HG03159 (cell line): ENCODE measurements at regions not wholly inside any gene's neighbourhood (a gene's known extent, or its start where the extent isn't known, plus 50 kb on each side); places are given as distances from the start of the nearest gene placed in this dataset.
"Not testable (repeated sequence)": the region's sequence is repeated elsewhere in the genome, so short reads cannot be mapped to it uniquely, and the experiment has no call there.

ENCODE experiments used
- ATAC-seq: cut with Tn5 transposase; IDR thresholded peaks from one replicate; pipeline ENCODE4 v1.9.1; 2021; ENCODE audit warnings: mild to moderate bottlenecking, moderate library complexity; ENCODE audit not compliant: unreplicated experiment

DNA sequence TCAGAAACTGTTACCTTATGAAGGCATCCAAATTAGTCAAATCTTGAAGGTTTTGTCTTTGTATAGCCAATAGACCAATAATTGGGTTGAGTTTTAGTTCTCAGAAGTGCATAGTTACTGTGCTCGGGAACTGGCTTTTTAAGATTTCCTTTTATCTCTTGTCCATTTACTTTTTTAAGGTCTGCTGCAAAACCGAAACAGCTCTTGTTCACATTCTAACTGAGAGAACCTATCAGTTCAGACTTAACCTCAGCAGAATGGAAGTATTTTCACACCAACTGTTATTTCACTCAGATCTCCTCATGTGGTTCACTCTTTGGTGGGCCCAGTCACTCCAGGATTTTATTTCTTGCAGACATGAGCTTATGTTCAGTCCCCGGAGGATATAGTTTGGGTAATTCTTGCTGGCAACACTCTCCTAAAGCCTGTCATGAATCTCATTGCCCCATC is 55.5 kb downstream of the TPBG start:
- ATAC-seq: peak; percentile 69

- no peak for ATAC-seq
Observed at GRCh38 chr6:82419859-82420258, 56.2 kb downstream of the TPBG start.

DNA sequence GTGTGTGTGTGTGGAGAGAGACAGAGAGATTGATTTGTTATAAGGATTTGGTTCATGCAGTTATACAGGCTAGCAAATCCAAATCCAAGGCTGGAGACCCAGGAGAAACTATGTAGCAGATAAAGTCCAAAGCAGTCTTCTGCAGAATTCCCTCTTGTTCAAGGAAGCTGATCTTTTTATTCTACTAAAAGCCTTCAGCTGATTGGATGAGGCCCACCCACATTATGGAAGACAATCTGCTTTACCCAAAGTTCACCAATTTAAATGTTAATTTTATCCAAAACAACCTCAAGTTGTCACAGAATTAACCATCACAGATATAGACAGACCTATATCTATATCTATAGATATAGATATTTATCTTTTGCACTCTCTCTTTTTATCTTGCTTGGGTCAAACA is 67.0 kb downstream of the TPBG start:
- ATAC-seq: no peak

GRCh38 chr6:82436740-82437139 is 73.1 kb downstream of the TPBG start:
- ATAC-seq: no peak

DNA sequence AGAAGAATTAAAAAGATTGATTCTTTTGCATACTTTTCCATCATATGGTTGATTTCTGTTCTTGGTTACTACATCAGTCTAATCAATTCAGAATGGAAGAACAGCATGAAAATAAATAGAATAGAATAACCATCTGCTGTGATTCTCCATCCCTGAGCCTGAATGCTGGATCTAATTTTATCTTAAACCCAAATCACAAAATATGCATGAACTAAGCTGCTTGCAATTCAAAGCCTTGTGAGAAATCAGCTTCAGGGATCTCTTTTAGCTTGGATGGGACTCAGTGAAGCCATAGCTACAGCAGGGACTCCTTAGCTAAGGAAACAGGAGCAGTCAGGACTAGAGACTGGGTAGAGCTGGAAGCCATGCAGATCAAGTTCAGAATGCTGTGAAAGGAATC is 74.1 kb downstream of the TPBG start:
- no peak for ATAC-seq

DNA sequence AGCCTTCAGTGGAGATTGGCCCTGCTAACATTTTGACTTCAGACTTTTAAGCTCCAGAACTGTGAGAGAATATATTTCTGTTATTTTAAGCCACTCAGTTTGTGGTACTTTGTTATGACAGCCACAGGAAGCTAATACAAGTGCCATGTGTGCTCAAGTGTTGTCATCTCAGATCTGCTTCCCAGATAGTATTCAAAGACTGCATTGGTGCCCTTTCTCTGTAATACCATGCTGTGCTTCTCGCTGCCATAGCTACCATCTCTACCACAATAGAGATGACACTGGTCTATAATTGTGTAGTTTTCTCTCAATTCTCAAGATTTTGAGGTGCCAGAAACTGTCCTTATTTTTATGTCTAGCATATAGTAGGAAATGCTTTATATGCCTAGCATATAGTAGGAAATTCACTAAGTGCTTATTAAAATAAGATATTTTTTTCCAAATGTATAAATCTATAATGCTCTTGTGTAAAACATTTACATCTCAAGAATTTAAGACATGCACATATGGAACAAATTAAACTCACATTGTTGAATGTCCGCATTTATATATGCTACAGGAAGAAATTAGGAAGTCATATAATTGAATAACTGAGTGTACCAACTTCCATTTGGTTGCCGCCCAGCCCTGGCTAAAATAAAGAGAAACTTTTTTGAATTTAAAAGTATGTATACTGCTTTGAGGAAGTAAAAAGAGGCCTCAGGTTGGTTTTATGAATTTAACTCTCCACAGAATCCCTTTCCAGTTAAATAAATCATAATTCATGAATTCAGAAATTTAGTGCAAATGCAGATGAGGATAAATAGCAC is 77.6 kb downstream of the TPBG start:
- no peak for ATAC-seq

DNA sequence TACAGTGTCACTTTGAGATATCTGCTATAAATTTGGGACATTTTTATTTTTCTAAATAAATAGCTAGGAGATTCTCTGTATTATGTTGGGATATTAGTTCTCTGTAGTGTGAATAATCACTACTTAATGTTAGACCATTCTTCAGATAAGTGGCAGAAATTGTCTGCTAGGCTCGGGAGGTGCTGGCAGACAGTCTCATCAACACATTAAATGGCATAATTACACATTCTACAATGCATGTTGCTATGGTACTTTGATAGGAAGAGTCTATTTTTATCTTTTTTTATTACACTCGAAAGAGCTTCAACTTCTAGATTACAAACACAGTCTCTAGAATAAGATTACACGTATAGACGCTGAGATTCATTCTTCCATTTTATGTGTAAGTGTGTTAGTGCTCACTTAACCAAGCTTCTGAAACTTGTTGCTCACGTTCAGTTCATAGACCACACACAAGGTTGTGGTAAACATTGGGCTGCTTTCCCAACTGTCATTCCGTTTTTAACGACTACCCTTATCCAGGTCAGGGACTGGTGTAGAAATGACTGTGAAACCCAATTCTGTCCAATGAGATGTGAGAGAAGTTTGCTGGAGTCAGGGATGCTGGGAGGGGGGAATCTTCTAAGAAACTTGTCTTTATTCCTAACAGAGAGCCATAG is 78.6 kb downstream of the TPBG start:
- ATAC-seq: no peak

- ATAC-seq: no peak
Observed at GRCh38 chr6:82458147-82458546, 94.5 kb downstream of the TPBG start.

GRCh38 chr6:82458705-82459104 is 95.1 kb downstream of the TPBG start:
- ATAC-seq: no peak

DNA sequence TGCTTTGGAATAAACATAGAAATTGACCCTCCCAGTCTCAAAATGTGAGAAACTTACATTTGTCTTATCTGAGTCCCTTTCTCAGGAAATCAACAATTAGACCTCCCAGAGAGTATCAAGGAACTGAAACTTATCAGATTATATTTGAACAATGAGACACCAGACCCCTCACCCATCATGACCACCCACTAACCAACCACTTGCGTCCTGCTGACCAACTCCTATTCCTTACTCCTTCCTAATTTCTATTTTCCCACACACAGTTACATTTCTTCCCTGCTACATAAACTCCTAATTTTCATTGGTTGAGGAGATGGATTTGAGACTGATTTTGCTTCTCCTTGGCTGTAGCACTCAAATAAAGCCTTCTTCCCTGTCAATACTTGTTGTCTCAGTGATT is 97.9 kb downstream of the TPBG start:
- no peak for ATAC-seq

GRCh38 chr6:82467338-82467737 is 103.7 kb downstream of the TPBG start:
- no peak for ATAC-seq

DNA sequence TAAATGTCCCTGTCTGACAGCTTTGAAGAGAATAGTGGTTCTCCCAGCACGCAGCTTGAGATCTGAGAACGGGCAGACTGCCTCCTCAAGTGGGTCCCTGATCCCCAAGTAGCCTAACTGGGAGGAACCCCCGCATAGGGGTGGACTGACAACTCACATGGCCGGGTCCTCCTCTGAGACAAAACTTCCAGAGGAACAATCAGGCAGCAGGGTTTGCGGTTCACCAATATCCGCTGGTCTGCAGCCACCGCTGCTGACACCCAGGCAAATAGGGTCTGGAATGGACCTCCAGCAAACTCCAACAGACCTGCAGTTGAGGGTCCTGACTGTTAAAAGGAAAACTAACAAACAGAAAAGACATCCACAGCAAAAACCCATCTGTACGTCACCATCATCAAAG is 106.5 kb downstream of the TPBG start:
- not testable (repeated sequence) for ATAC-seq

DNA sequence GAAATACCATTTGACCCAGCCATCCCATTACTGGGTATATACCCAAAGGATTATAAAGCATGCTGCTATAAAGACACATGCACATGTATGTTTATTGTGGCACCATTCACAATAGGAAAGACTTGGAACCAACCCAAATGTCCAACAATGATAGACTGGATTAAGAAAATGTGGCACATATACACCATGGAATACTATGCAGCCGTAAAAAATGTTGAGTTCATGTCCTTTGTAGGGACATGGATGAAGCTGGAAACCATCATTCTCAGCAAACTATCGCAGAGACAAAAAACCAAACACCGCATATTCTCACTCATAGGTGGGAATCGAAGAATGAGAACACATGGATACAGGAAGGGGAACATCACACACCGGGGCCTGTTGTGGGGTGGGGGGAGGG is 111.5 kb downstream of the TPBG start:
- not testable (repeated sequence) for ATAC-seq

DNA sequence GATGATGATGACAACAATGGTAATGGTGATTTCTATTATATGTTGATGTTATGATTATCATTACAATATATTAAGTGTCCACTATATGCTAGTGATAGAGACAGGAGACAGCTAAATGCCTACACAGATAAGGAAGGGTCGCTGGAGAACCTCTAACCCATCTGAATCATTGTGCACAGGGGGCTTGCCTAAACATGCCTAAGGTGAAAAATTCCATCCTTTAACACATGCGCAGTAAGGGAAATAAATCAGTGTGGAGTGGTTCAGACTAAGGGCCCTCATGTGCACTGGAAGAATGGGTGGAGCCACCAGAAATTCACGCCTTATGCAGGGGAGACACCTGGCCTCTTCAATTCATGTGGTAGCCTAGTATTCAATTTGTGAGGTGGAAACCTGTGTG is 120.4 kb downstream of the TPBG start:
- no peak for ATAC-seq

DNA sequence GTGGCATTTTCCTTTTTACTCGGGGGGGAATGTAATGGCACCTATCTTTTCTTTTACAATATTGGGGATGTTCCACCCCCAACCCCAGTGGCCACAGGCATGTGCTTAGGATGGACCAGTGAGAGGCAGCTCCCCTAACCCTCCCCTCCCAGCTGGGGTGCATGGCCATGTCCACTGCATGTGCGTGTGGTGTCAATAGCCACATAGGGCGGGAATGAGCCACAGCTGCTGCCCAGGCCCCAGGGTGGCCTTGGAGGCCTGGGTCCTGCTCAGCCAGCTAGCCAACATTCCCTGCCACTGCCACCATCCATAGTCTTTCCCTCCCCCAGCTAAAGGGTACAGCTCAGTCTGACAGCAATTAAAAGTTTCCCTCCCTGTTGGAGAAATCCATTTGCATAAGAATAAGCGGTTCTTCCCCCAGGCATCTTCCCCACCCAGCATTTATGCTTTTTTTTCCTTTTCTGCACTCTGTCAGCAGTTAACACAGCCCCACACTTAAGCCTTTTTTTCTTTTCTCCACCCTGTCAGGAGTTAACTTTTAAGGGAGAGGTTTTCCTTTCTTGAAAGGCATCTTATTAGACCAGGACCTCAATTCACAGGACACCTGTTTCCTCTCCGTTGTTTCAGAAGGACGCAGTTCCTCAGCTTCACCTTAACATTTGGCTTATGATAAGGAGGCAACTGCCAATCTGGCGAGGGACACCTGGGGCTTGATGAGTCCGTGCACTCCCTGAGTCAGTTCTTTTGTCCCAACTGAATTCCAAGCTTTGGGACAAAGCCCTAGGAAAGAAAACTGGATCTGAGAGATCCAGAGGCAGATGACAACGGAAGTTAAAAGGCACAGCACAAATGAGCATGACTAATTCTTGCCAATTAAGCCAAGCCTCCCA is 121.4 kb downstream of the TPBG start:
- ATAC-seq: no peak

DNA sequence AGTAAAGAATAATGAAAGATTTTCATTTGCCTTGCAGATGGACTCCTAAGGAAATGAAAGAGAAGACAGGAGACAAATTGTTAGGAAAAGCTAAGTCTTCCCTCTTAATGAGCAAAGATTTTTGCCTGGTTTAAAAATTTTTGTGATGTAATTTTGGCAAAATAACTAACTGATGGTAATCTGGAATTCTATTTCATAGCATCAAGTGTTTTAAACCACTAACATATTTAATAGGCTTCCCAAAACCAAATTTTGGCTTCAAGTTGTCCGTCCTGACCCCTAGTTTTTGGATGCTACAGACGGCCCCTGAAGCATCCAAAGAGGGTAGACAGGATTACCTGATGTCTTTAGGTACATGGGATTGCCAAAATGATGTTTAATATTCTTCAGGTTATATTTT is 124.3 kb downstream of the TPBG start:
- no peak for ATAC-seq

GRCh38 chr6:82488403-82488802 is 124.8 kb downstream of the TPBG start:
- no peak for ATAC-seq

DNA sequence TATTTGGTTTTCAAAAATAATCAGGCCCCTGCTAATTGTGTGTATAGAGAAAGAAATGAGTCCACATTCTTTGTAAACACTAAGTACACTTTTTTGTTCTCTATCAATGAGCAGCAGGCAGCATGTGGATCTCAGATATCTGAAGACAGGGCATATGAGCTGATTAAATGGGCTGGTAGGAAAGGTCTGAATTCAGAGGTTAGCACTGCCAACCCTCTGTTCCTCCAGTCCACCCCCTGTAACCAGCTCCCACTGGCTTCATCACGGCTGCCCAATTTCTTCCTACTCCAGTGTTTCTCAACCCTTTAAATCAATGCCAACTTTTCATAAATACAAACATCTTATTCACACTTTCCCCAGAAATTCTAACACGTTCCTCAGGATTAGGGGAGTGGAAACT is 128.5 kb downstream of the TPBG start:
- ATAC-seq: no peak

DNA sequence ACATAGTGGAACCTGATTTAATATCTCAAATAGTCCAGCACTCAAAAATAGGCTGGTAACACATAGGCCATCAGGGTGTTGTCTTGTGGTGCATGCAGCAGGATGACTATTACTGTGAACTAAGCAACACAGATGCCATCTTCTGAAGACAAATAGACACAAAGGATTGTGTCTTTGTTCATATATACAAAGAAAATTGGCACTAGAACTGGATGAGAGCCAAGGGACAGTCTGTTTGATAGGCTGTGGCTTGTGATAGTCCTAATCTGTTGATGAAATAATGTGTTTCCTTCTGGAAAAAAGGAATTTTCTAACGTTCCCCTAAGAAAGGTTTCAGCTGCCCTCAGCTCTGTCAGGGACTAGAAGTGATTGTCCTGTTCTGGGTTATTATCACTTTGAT is 129.8 kb downstream of the TPBG start:
- ATAC-seq: no peak

DNA sequence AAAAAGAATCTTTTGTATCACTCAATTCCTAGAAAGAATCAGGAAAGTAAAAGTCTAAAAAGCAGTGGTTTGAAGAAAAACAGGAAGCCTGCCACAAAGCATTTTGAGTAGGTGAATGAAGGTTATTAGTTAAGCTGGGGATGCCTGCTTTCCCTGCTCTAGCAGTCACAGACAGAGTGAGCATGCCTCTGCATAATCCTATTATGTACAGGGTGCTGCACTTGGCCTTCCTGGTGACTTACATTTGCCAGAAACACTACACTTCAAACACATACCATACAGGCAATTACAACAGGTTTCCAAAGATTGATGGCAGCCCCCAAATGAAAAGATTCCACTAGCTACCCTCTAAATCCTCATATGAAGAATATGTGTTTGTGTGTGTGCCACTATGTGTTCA is 130.8 kb downstream of the TPBG start:
- no peak for ATAC-seq

GRCh38 chr6:82501901-82502300 is 138.3 kb downstream of the TPBG start:
- ATAC-seq: not testable (repeated sequence)

GRCh38 chr6:82506526-82506925 is 142.9 kb downstream of the TPBG start:
- no peak for ATAC-seq
